NB4 (cell line): ENCODE measurements at regions not wholly inside any gene's neighbourhood (a gene's known extent, or its start where the extent isn't known, plus 50 kb on each side); places are given as distances from the start of the nearest gene placed in this dataset.

Source experiments
- MYC ChIP-seq: IDR thresholded peaks from 2 replicates; pipeline ENCODE4 v1.6.1; 2011; ENCODE audit warnings: low read depth, low read length
- TF ChIP-seq, protein P1 (sequence below): IDR thresholded peaks from one replicate; pipeline ENCODE4 v1.5.1; 2012; ENCODE audit warnings: low read depth, low read length
- TF ChIP-seq, protein P2 (sequence below): IDR thresholded peaks from 2 replicates; pipeline ENCODE4 v1.6.1; 2011; ENCODE audit warnings: low read depth, low read length

DNA sequence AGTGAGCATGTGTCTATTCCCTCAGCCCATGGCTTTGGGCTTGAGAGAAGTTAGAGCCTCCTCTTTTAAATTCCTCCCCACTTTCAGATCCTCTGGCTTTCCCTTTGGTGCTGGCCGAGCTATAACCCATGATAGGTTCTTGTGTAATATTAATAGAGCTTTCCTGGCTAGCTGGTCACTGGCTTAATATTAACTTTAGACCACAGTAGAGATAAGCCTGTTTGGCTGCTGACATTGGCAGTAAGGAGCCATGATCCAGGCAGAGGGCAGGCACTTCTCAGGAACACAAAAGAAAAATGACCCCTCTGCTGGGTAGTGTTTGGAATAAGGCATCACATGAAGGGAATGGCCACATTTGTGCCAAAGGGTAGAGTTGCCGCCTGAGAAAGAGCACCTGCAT is 65.4 kb upstream of the UMPS start:
- TF ChIP-seq, protein P1, sequence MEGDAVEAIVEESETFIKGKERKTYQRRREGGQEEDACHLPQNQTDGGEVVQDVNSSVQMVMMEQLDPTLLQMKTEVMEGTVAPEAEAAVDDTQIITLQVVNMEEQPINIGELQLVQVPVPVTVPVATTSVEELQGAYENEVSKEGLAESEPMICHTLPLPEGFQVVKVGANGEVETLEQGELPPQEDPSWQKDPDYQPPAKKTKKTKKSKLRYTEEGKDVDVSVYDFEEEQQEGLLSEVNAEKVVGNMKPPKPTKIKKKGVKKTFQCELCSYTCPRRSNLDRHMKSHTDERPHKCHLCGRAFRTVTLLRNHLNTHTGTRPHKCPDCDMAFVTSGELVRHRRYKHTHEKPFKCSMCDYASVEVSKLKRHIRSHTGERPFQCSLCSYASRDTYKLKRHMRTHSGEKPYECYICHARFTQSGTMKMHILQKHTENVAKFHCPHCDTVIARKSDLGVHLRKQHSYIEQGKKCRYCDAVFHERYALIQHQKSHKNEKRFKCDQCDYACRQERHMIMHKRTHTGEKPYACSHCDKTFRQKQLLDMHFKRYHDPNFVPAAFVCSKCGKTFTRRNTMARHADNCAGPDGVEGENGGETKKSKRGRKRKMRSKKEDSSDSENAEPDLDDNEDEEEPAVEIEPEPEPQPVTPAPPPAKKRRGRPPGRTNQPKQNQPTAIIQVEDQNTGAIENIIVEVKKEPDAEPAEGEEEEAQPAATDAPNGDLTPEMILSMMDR: no peak
- TF ChIP-seq, protein P2, sequence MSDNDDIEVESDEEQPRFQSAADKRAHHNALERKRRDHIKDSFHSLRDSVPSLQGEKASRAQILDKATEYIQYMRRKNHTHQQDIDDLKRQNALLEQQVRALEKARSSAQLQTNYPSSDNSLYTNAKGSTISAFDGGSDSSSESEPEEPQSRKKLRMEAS: no peak
- no peak for TF ChIP-seq MYC
